Esophagus mucosa (tissue), 1 donor: ENCODE measurements at regions not wholly inside any gene's neighbourhood (a gene's known extent, or its start where the extent isn't known, plus 50 kb on each side); places are given as distances from the start of the nearest gene placed in this dataset.
"Not testable (repeated sequence)": the region's sequence is repeated elsewhere in the genome, so short reads cannot be mapped to it uniquely, and the experiment has no call there.

Source experiments
- ATAC-seq: fragments of 200-7000 bp; cut with Tn5 transposase; one replicate; pipeline ENCODE4 v1.9.1; 2020
- donor health status: DM: yes; HTN: yes; CAD: no.

DNA sequence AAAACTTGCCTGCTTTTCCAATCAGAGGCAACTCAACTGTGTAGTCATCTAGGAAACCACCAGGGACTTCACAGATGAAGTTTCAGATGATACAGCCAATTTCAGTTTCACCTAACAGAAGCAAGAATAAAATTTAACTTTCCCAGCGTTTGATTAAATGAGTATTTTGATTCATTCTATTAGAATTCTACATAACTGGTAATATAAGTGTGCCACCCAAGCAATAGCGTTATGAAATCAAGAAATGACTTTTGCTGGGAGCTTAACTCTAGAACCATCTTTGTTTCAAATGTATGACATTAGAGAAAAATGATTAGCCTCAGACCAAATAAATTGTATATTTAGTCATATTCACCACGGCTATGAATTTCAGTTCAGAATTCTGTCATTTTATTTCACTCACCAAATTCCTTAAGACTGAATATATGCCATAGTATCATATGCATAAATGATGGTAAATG, 239.3 kb downstream of the NRIP1 start:
- no peak for ATAC-seq

DNA sequence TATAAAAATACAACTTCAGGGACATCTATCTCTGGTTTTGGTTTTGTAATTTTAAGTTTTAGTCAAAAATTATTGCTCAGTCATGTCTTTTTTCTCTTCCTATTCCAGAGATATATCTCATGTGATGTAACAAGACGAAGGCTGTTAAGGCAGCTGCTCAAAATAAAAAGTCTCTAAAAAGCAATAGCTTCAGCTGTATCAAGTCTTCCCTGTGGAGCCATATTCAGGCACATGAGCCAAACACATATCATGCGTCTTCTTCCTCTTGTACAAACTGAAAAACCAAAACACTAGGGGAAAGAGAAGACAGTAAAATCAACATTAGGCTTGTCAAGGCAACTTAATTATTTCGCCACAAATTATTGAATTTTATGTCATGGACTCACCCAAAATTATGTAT, 240.7 kb downstream of the NRIP1 start:
- ATAC-seq = no peak

DNA sequence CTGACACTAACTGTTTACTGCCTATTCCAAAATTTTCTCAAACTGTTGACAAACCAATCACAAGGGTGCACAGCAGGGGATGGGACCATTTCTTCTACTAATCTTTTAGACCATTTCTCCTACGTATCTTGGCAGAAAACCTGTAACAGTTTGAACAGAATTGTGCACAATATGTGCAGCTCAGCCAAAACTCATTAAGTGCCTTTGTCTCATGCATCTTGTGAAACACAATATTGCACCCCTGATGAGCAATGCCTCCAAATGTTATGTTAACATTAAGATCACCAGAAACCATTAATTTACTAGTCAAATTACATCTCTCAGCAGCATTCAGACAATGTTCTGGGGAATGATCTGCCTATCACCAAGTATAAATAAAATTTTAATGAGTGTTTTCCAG, 247.5 kb downstream of the NRIP1 start:
- no peak for ATAC-seq

DNA sequence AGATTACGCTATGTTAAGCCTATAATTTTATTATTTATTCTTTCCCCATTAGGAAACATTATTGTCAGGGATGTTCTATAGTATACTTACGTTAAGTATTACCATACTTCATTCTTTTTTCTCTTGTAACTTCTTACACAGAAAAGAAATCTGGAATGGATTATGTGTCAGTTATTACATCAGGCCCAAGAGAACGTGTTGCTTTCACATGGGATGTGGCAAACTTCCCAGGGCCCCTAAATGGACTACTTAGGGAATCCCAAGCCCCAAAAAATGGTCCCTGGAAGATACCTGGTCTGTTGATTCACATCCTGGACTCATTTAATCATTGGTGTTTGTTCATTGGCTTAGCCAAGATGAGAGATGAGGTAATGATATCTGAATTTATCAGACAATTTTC, 249.8 kb downstream of the NRIP1 start:
- ATAC-seq = no peak

DNA sequence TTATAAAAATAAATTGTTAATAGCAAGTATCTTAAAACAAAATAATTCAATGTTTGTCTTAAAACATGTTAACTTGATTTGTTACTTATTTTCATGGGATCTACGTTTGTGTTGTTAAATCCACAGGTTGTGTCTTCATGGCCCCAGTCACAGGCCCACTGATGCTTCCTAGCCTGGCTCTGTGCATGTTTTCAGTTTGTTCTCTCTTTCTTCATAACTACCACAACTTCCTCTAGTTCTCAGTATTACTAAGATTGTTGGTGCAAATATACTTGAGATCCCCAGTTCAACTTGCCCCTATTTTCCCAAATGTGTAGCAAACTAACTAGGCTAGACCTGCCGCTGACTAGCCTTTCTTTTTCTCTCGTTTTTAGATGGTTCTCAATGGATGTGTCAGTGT, 250.5 kb downstream of the NRIP1 start:
- no peak for ATAC-seq

DNA sequence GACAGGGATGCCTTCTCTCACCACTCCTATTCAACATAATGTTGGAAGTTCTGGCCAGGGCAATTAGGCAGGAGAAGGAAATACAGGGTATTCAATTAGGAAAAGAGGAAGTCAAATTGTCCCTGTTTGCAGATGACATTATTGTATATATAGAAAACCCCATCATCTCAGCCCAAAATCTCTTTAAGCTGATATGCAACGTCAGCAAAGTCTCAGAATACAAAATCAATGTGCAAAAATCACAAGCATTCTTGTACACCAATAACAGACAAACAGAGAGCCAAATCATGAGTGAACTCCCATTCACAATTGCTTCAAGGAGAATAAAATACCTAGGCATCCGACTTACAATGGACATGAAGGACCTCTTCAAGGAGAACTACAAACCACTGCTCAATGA, 258.1 kb upstream of the SAMSN1 start:
- not testable (repeated sequence) for ATAC-seq

DNA sequence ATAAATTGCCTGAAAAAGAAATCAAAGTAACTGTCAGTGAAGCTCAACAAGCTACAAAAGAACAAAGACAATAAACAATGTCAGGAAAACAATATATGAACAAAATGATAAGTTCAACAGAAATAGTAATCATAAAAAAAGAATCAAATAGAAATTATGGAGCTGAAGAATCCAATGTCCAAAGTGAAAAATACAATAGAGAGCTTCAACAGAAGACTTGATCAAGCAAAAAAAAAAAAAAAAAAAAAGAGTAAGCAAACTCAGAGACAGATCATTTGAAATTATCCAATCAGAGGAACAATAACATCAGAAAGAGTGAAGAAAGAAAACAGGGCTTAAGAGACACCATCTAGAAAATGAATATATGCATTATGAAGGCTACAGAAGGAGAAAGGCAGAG, 251.4 kb upstream of the SAMSN1 start:
- no peak for ATAC-seq

- no peak for ATAC-seq
Measured at GRCh38 chr21:14787312-14787711, 241.2 kb upstream of the SAMSN1 start.

- no peak for ATAC-seq
Measured at GRCh38 chr21:14785679-14786078, 239.6 kb upstream of the SAMSN1 start.

GRCh38 chr21:14773777-14774345, 227.7 kb upstream of the SAMSN1 start:
- ATAC-seq = no peak

DNA sequence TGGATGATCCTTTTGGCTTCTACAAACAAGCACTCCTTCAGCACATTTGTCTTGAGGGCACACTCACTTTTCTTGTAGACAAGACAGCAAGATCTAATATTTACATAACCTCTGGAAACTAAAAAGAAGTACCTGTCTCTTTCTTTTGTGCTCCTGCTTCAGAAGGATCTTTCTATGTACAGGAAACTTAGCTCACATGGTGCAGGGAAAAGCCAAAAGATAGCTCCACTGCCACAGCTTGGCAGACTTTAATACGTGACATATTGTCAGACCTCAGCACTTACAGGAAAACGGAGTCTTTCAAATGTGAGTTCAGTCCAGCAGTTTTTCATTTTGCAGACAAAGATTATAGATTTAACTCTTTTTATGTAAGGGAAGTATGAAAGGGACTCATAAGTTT, 225.5 kb upstream of the SAMSN1 start:
- no peak for ATAC-seq

DNA sequence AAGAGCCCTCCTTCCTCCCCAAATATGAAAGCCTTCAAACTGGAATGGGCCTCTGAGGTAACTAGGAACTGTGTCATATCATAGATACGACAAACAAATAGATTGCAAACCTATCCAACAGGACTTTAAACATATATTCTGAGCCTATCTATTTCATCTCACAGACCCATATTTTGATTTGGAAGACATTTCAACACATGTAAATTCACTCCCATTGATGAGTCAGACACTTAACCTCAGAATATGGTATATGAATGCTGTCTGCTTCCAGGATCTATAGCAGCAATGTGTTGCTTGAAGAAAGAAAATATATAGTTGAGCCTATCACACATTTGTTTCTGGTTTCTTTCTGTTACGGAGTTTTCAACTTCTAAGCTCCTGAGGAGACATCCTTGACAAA, 221.9 kb upstream of the SAMSN1 start:
- ATAC-seq = no peak

- ATAC-seq = no peak
Measured at GRCh38 chr21:14767192-14767852, 221.2 kb upstream of the SAMSN1 start.

DNA sequence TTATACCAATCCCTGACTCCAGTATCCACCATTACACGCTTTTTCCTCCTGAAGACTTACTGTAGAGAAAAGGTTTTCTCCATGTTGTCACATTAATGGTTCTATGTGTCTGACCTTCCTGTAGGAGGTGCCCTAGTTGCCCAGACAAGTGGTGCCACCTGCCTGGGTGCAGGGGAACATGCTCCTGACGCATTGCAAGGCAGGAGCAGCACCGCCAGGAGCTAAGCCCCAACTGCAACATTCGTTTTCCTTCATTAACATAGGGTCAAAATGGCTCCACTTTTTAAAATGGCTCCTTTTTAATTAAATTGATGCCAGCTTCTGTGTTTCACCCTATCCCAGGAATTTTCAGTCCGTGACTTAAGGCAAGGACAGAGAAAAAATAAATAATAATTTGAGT, 220.1 kb upstream of the SAMSN1 start:
- no peak for ATAC-seq

DNA sequence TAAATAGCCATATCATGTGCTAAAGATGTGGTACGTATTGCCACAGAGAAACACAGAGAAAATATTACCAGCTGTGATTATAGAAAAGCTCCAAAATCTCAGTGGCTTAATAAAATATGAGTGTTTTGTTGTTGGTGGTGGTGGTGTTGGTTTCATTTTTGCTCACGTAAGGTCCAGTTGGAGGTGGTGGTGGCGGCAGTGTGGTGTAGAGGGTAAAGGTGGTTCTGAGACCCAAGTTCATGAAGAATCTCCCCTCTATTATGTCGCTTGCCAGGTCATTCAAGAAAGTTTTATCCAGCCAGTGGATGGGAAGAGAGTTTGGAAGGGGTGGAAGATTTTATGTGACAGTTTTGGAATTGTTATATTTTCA, 217.6 kb upstream of the SAMSN1 start:
- ATAC-seq = no peak

DNA sequence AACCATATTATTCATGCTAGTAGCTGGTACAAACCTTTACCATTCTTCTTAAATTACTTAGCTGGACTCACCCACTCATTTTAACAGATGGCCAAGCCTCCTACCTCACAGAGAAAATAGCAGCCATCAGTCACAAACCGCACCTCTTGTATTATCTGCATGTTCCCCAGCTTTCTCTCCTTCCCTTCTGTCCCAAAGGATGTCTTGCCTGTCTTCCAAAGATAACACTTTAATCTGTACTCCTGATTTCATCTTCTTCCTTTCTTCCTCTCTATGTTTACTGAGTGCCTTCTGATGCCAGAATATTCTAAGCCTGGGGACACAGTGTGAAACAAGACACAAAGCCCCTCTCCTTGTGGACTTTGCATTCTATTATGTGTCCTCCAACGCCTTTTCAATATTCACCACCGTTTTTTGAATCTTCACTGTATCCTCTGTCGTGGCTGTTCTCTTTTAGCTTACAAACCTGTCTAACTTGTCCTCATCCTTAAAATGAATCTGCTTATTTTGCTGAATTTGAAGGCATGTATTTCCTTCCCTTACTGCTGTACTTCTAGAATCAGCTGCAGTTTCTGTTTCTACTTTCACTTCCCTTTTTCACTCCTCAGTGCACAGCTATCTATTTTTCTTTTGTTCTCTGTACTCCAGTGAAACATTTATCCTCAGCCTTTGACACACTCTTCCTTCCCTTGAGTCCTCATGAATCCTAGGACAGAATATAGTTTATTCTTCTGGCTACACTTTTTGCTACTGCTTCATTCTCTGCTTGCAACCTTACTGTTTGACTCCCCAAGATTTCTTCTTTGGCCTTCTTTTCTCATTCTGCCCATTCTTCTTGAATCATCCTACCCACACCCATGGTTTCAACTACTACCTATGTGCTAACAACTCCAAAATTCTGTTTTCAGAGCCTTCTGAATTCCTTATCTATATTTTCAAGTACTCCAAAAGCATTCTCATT, 216.9 kb upstream of the SAMSN1 start:
- peak; percentile 42 for ATAC-seq

GRCh38 chr21:14762327-14762726, 216.2 kb upstream of the SAMSN1 start:
- no peak for ATAC-seq

- ATAC-seq = no peak
Measured at GRCh38 chr21:14759285-14759684, 213.2 kb upstream of the SAMSN1 start.

DNA sequence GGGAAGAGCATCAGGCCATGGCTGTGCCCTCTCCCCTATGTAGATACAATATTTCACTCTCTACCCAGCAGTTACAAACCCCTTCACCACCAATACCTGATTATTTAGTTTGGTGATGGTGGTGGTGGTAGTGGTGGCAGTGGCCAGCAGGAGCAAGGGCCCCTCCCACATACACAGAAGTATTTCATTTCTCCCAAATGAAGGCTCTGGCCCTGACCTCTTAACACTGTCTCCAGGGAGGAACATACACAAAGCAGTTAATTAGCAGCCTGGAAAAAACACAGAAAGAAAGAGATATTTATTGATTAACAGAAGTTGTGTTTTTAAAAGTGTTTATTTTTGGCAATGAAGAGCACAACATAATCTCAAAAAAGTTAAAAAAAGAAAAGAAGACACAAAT, 212.7 kb upstream of the SAMSN1 start:
- no peak for ATAC-seq

- ATAC-seq = no peak
Measured at GRCh38 chr21:14757533-14758327, 211.6 kb upstream of the SAMSN1 start.

DNA sequence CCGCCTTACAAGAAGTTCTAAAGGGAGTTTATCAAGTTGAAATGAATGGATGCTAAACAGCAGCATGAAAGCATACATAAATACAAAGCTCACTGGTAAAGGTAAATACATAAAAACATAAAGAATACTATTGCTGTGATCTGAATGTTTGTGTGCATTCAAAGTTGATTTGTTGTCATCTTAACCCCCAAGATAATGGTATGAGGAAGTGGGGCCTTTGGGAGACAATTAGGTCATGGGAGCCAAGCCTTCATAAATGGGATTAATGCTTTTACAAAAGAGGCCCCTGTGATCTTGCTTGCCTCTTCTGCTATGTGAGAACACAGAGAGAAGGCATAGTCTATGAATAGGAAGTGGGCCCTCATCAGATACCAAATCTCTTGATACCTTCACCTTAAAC, 209.0 kb upstream of the SAMSN1 start:
- no peak for ATAC-seq

DNA sequence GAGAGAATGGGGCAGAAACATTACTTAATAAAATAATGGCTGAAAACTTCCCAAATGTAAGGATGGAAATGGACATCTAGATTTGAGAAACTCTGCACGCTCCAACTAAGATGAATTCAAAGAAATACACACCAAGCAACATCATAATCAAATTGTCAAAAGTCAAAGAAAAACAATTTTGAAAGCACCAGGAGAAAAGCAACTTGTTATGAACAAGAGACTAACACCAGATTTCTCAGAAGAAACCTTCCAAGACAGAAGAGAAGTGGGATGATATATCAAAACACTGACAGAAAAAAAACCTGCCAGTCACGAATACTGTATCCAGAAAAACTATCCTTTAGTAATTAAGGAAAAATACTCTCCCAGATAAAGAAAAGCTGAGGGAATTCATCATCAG, 208.6 kb upstream of the SAMSN1 start:
- ATAC-seq = no peak

- ATAC-seq = no peak
Measured at GRCh38 chr21:14754259-14754604, 208.1 kb upstream of the SAMSN1 start.
